BLaER1 (cell line): ENCODE measurements at regions not wholly inside any gene's neighbourhood (a gene's known extent, or its start where the extent isn't known, plus 50 kb on each side); places are given as distances from the start of the nearest gene placed in this dataset.

ENCODE experiments used
- H3K27ac ChIP-seq: shearing (Covaris generic); formaldehyde crosslinking; 2 replicates; pipeline ENCODE4 v1.8.1; 2022
- H3K27me3 ChIP-seq: shearing (Covaris generic); formaldehyde crosslinking; 2 replicates; pipeline ENCODE4 v1.8.1; 2022
- H3K36me3 ChIP-seq: shearing (Covaris generic); formaldehyde crosslinking; 2 replicates; pipeline ENCODE4 v1.8.1; 2022
- H3K4me1 ChIP-seq: shearing (Covaris generic); formaldehyde crosslinking; 2 replicates; pipeline ENCODE4 v1.8.1; 2022
- H3K4me2 ChIP-seq: shearing (Covaris generic); formaldehyde crosslinking; 2 replicates; pipeline ENCODE4 v1.8.1; 2022
- H3K4me3 ChIP-seq: shearing (Covaris generic); formaldehyde crosslinking; 2 replicates; pipeline ENCODE4 v1.8.1; 2022
- H3K9ac ChIP-seq: shearing (Covaris generic); formaldehyde crosslinking; 2 replicates; pipeline ENCODE4 v1.8.1; 2022
- H3K9me3 ChIP-seq: shearing (Covaris generic); formaldehyde crosslinking; 2 replicates; pipeline ENCODE4 v1.8.1; 2022
- H4K20me1 ChIP-seq: shearing (Covaris generic); formaldehyde crosslinking; 2 replicates; pipeline ENCODE4 v1.8.1; 2022
- Cebpa-rat ChIP-seq: shearing (Covaris generic); IDR thresholded peaks from 2 replicates; pipeline ENCODE4 v1.8.1; 2022

DNA sequence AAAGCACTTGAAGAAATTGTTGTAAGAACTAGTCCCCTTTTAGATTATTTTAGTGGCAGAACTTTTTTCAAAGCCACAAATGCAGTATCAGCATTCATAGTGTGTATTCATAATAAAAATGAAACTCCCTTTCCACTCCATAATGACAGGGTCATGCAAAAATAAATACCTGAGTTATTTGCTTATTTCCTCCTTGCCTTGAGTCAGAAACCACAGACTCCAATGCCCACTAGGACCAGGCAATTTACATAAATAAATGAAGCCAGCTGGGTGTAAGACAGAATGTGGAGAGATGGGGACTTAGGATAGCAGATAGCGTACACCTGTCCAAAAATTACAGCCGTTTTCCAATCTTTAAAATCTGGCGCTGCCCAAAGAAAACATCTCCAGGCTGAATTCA, 417.8 kb downstream of the TMEM161B start:
- Histone ChIP-seq H3K9me3 (no peaks in the 10 kb centered on the region), H3K4me1 (no peaks in the 10 kb centered on the region), H3K36me3 (no peaks in the 10 kb centered on the region), H3K27me3 (no peaks in the 10 kb centered on the region), H3K4me2 (no peak overlapping the region), H4K20me1 (no peaks in the 10 kb centered on the region), H3K27ac (no peak overlapping the region), H3K4me3 (no peak overlapping the region), H3K9ac (no peak overlapping the region)
- TF ChIP-seq Cebpa-rat = no peak

DNA sequence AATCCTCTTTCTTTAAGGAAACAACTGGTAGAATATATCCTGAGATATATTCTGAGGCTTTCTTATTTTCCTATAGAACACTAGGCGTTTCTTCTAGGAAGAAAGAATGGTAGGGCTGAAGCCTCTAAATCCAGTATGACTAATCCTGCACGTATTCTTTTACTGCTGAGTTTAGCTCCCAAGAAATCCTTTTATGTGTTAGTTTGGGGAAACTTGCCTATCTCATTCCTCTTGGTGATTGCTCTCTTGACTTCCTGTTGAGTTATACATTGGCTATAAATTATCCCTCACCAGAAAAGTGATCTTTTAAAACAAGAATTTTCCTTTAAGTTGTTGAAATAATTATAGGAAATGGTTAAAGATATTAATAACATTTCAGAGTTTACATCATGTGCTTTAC, 422.9 kb downstream of the TMEM161B start:
- Histone ChIP-seq H3K9ac (no peak overlapping the region), H3K27me3 (no peaks in the 10 kb centered on the region), H3K27ac (no peak overlapping the region), H3K4me1 (no peaks in the 10 kb centered on the region), H3K36me3 (no peaks in the 10 kb centered on the region), H3K4me3 (no peak overlapping the region), H3K4me2 (no peak overlapping the region), H4K20me1 (no peaks in the 10 kb centered on the region), H3K9me3 (peaks cover 2% of the 10 kb centered on the region; the same call in 1 of the 2 replicates)
- TF ChIP-seq Cebpa-rat = no peak

DNA sequence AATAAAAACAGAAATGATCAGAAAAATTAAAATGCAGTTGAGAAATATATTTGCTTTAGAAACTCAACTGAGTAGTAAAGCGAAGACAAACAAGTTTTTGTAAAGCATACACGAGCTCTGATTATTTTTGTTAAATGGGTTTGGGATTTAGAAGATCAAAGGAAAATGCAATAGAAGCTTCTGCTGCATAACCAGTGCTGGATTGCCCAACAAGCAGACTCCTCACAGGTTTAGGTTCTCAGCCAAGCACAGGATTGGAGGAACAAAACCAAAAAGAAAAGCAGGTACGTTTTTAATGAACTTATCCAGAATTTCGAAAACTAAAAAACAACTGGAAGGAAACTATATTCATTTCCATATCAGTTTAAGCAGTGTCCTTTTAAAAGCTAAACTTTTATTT, 423.8 kb downstream of the TMEM161B start:
- Histone ChIP-seq H3K9me3 (peaks cover 4% of the 10 kb centered on the region; the same call in 1 of the 2 replicates), H3K27ac (no peak overlapping the region), H3K4me2 (no peak overlapping the region), H3K36me3 (no peaks in the 10 kb centered on the region), H3K9ac (no peak overlapping the region), H3K4me1 (no peaks in the 10 kb centered on the region), H3K27me3 (no peaks in the 10 kb centered on the region), H4K20me1 (no peaks in the 10 kb centered on the region), H3K4me3 (no peak overlapping the region)
- TF ChIP-seq Cebpa-rat = no peak

DNA sequence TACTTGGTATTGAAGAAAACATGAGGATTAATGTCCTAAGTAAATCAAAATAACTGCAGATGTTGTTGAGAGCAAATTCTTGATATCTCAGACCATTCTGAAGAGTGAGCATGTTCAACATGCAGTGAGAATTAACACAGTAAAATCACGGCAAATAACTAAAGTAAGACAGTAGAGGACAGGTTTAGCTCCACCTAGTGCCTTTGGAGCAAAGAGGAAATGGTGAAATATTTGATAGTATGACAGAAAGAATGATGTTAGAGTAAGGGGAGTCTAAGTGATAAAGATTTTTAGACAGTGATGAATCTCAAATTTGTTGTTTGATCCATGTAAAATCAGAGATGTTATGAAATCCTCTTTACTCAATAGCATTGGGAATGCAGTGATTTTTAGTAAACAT, 424.2 kb downstream of the TMEM161B start:
- Histone ChIP-seq H3K4me2 (no peak overlapping the region), H3K9ac (no peak overlapping the region), H3K4me1 (no peaks in the 10 kb centered on the region), H3K27ac (no peak overlapping the region), H3K36me3 (no peaks in the 10 kb centered on the region), H4K20me1 (no peaks in the 10 kb centered on the region), H3K4me3 (no peak overlapping the region), H3K9me3 (peaks cover 4% of the 10 kb centered on the region; the same call in 1 of the 2 replicates), H3K27me3 (no peaks in the 10 kb centered on the region)
- TF ChIP-seq Cebpa-rat = no peak

DNA sequence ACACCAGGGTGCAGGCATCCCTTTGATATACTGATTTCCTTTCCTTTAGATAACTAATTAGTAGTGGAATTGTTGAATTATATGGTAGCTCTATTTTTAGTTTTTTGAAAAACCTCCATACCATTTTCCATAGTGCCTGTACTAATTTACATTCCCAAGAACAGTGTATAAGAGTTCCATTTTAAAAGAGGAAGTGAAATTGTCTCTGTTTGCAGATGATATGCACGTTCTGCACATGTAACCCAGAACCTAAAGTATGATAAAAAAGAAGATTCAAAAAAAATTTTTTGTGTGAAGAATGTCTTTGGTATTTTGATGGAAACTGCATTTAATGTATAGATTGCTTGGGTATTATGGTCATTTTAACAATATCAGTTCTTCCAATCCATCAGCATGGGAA, 424.0 kb upstream of the CCNH start:
- Histone ChIP-seq H3K9ac (no peak overlapping the region), H3K27me3 (no peaks in the 10 kb centered on the region), H3K4me2 (no peak overlapping the region), H3K36me3 (no peaks in the 10 kb centered on the region), H3K4me1 (no peaks in the 10 kb centered on the region), H3K9me3 (peaks cover 24% of the 10 kb centered on the region), H3K4me3 (no peak overlapping the region), H3K27ac (no peak overlapping the region), H4K20me1 (no peaks in the 10 kb centered on the region)
- no peak for TF ChIP-seq Cebpa-rat

DNA sequence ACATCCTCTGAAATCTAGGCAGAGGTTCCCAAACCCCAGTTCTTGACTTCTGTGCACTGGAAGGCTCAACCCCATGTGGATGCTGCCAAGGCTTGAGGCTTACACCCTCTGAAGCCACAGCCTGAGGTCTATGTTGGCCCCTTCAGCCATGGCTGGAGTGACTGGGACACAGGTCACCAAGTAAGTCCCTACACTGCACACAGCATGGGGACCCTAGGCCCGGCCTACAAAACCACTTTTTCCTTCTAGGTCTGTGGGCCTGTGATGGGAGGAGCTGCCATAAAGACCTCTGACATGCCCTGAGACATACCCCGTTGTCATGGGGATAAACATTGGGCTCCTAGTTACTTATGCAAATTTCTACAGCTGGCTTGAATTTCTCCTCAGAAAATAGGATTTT, 418.8 kb upstream of the CCNH start:
- Histone ChIP-seq H3K36me3 (no peaks in the 10 kb centered on the region), H3K27ac (no peak overlapping the region), H3K4me2 (no peak overlapping the region), H3K9ac (no peak overlapping the region), H3K4me1 (no peaks in the 10 kb centered on the region), H3K4me3 (no peak overlapping the region), H3K9me3 (peaks cover 29% of the 10 kb centered on the region), H3K27me3 (no peaks in the 10 kb centered on the region), H4K20me1 (no peaks in the 10 kb centered on the region)
- no peak for TF ChIP-seq Cebpa-rat

DNA sequence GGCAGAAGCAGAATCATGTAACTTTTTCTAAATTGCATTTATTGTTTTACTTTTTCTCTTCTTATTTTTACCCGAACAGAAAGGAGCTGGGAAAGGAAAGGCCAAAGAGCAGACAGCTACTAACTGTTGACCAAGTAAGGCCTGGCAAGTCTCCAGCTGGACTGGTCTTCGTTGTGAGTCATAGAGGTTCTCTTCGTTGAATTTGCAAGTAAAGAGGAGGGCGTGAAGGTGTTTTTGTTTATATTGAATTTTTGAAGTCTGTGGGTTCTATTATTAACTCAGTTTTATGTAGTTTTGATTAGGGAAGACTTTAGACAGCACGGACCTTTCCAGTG, 416.5 kb upstream of the CCNH start:
- no peaks in the 10 kb centered on the region for H3K4me1 ChIP-seq
- H3K4me3 ChIP-seq = no peak overlapping the region
- H3K27me3 ChIP-seq = no peaks in the 10 kb centered on the region
- no peak for TF ChIP-seq Cebpa-rat
- no peaks in the 10 kb centered on the region for H3K36me3 ChIP-seq
- H3K27ac ChIP-seq = no peak overlapping the region
- H3K9me3 ChIP-seq = peaks cover 25% of the 10 kb centered on the region
- no peak overlapping the region for H3K4me2 ChIP-seq
- H4K20me1 ChIP-seq = no peaks in the 10 kb centered on the region
- no peak overlapping the region for H3K9ac ChIP-seq

DNA sequence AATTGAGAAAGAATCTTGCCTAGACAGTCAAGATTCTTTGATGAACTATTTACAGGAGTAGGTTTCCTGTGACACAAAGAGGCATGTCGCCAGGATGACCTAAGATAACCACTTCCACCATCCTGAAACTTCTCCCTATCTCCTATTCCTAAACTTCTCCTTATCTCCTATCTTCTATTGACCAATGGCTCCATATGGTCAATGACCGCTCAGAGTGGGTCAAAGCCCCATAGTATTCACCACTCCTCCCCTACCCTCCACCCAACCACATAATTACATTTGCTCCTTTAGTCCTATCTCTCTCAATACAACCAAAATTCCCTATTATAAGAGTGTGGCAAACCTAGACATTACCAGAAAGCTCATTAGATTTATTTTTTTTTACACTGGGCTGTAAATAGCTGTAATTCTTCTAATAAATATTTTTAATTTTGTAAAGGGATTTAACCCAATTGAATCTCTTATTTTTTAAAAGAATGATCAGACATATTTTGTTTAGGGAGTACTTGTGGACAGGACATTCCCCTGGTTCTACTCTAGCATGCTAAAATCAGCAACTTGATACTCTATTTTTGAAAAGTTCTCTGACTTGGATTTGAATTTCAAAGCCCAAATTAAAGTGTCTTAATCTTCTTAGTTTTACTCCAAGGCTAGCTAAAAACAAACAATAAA, 416.0 kb upstream of the CCNH start:
- Histone ChIP-seq H3K9me3 (peaks cover 25% of the 10 kb centered on the region), H3K27me3 (no peaks in the 10 kb centered on the region), H3K36me3 (no peaks in the 10 kb centered on the region), H4K20me1 (no peaks in the 10 kb centered on the region), H3K4me3 (no peak overlapping the region), H3K27ac (no peak overlapping the region), H3K4me2 (no peak overlapping the region), H3K4me1 (no peaks in the 10 kb centered on the region), H3K9ac (no peak overlapping the region)
- no peak for TF ChIP-seq Cebpa-rat

DNA sequence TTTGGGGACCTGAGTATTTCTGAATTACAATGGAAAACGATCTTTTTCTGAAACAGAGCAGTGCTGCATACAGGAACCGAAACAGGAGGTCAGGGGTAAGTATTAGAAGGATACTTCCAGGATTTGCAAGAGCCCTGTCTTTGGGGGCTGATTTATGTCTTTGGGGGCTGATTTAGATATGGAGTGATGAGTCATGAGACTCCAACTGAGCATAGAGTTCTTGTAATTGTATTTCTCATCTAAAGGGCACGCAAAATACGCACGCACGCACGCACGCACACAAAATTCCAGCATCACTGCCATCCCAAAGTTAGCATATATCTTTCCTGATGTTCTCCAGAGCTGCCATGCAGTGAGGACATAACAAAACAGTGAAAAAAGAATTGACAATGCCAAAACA, 414.8 kb upstream of the CCNH start:
- no peaks in the 10 kb centered on the region for H3K36me3 ChIP-seq

DNA sequence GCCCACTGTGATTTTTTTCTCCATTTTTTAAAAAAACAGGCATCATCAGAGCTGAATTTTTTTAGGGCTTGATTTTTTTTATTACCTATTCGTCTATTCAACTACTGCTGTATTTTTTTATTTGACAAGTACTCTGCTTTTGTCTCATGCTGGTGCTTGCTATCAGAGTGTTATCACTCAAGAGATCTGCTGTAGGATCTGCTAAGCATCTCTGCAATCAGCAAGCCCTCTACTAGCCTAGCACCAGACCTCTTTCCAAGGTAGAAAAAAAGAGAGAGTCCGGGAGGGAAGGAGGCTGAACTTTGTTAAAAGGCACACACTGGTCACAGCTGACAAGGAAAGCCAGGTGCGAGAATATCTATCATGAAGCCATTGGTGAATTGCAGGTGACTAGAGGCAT, 413.8 kb upstream of the CCNH start:
- no peak for TF ChIP-seq Cebpa-rat

More for the DNA sequence above, 414.8 kb upstream of the CCNH start:
- no peak overlapping the region for H3K4me3 ChIP-seq
- H3K9ac ChIP-seq = no peak overlapping the region
- peaks cover 17% of the 10 kb centered on the region for H3K9me3 ChIP-seq
- H3K4me2 ChIP-seq = no peak overlapping the region
- H3K27ac ChIP-seq = no peak overlapping the region
- no peak for TF ChIP-seq Cebpa-rat
- no peaks in the 10 kb centered on the region for H3K4me1 ChIP-seq
- no peaks in the 10 kb centered on the region for H3K27me3 ChIP-seq
- H4K20me1 ChIP-seq = no peaks in the 10 kb centered on the region

DNA sequence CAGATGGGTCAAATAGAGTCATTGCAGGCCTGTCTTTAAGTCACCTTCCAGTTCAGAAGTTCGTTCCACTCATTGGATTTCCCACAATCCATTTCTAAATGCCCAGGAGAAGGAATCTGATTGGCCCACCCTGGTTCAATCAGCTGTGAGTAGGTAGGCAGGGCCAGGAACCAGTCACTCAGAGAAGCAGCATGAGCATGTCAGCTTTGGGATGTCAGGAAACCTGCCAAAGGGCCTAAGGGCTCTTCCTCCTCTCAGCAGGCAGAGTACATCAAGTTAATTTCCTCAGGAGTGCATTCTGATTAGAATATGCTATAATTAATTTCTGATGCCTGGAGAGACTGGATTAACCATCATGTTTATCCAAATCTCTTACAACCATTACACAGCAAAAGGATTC, 412.9 kb upstream of the CCNH start:
- Histone ChIP-seq H3K4me3 (no peak overlapping the region), H3K27ac (no peak overlapping the region), H3K9ac (no peak overlapping the region), H3K36me3 (no peaks in the 10 kb centered on the region), H3K9me3 (no peaks in the 10 kb centered on the region), H4K20me1 (no peaks in the 10 kb centered on the region), H3K27me3 (no peaks in the 10 kb centered on the region), H3K4me2 (no peak overlapping the region), H3K4me1 (no peaks in the 10 kb centered on the region)
- TF ChIP-seq Cebpa-rat = no peak

More for the DNA sequence above, 413.8 kb upstream of the CCNH start:
- H3K9me3 ChIP-seq = peaks cover 7% of the 10 kb centered on the region
- no peaks in the 10 kb centered on the region for H3K36me3 ChIP-seq
- no peak overlapping the region for H3K9ac ChIP-seq
- H3K27me3 ChIP-seq = no peaks in the 10 kb centered on the region
- no peaks in the 10 kb centered on the region for H4K20me1 ChIP-seq
- H3K4me2 ChIP-seq = no peak overlapping the region
- H3K4me3 ChIP-seq = no peak overlapping the region
- H3K4me1 ChIP-seq = no peaks in the 10 kb centered on the region
- no peak overlapping the region for H3K27ac ChIP-seq
